ENCODE measurements at regions not wholly inside any gene's neighbourhood (a gene's known extent, or its start where the extent isn't known, plus 50 kb on each side); places are given as distances from the start of the nearest gene placed in this dataset.

- no peak for DNase-seq (ENCODE audit: low spot score)
Observed at GRCh38 chr10:123409426-123409825, 255.2 kb downstream of the BUB3 start.

GRCh38 chr10:123409884-123410283 is 255.7 kb downstream of the BUB3 start:
- DNase-seq (ENCODE audit: low spot score), result no peak

GRCh38 chr10:123413353-123413752 is 252.8 kb upstream of the GPR26 start:
- DNase-seq (ENCODE audit: low spot score), result no peak

- DNase-seq (ENCODE audit: low spot score), result no peak
Observed at GRCh38 chr10:123415523-123415922, 250.6 kb upstream of the GPR26 start.

- no peak for DNase-seq (ENCODE audit: low spot score)
Observed at GRCh38 chr10:123417414-123417813, 248.7 kb upstream of the GPR26 start.

- no peak for DNase-seq (ENCODE audit: low spot score)
Observed at GRCh38 chr10:123421461-123421860, 244.7 kb upstream of the GPR26 start.

GRCh38 chr10:123422261-123422660 is 243.9 kb upstream of the GPR26 start:
- DNase-seq (ENCODE audit: low spot score), result no peak

- no peak for DNase-seq (ENCODE audit: low spot score)
Observed at GRCh38 chr10:123424537-123424936, 241.6 kb upstream of the GPR26 start.

- DNase-seq (ENCODE audit: low spot score), result no peak
Observed at GRCh38 chr10:123425680-123426079, 240.5 kb upstream of the GPR26 start.

GRCh38 chr10:123427165-123427786 is 238.9 kb upstream of the GPR26 start:
- no peak for DNase-seq (ENCODE audit: low spot score)

GRCh38 chr10:123428391-123428790 is 237.8 kb upstream of the GPR26 start:
- DNase-seq (ENCODE audit: low spot score), result no peak

GRCh38 chr10:123429706-123430221 is 236.4 kb upstream of the GPR26 start:
- no peak for DNase-seq (ENCODE audit: low spot score)

GRCh38 chr10:123433539-123433938 is 232.6 kb upstream of the GPR26 start:
- no peak for DNase-seq (ENCODE audit: low spot score)

GRCh38 chr10:123434435-123435039 is 231.6 kb upstream of the GPR26 start:
- no peak for DNase-seq (ENCODE audit: low spot score)

GRCh38 chr10:123442901-123443300 is 223.3 kb upstream of the GPR26 start:
- no peak for DNase-seq (ENCODE audit: low spot score)

GRCh38 chr10:123443924-123444323 is 222.2 kb upstream of the GPR26 start:
- DNase-seq (ENCODE audit: low spot score), result no peak

GRCh38 chr10:123445261-123445775 is 220.8 kb upstream of the GPR26 start:
- DNase-seq (ENCODE audit: low spot score), result no peak

- DNase-seq (ENCODE audit: low spot score), result no peak
Observed at GRCh38 chr10:123446449-123447156, 219.6 kb upstream of the GPR26 start.

GRCh38 chr10:123449234-123449962 is 216.8 kb upstream of the GPR26 start:
- no peak for DNase-seq (ENCODE audit: low spot score)

GRCh38 chr10:123450956-123451605 is 215.1 kb upstream of the GPR26 start:
- DNase-seq (ENCODE audit: low spot score), result no peak

GRCh38 chr10:123451618-123452245 is 214.4 kb upstream of the GPR26 start:
- no peak for DNase-seq (ENCODE audit: low spot score)
